ENCODE measurements at regions not wholly inside any gene's neighbourhood (a gene's known extent, or its start where the extent isn't known, plus 50 kb on each side); places are given as distances from the start of the nearest gene placed in this dataset.

DNA sequence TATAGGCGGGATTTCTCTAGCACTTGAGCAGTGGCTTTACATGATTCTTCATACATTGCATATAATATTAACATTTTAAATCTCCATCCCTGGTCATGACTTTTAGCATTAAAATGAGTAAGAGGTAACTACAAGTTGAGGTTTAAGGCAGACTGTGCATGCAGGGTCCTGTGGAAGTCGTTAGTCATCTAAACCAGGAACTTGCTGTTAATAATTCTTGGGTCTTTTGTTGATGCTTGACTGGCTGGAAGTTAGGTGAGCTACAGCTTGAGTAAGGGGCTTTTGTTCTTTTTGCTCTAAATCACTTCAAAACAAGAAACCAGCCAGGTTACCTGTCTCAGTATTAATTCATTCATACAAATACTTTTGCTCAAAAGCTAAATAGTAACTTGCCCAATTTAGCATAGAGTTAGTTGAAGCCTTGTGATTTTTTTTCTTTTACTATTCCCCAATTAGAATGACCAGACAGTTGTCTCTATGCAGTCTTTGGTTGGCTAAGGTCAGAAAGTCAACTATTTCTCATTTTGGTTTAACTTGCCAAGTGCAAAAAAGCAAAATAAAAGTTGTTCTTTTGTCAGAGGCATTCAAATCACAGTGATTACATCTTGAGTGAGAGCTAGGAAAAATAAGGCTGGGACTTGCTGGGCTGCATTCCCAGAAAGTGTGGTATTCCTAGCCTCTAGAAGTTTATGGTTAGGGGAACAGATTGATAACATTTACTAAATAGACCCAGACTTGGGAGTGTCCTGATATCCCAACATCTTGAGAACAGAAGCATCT, 516.9 kb downstream of the PDHA2 start:
- no peak for TF ChIP-seq CTCF (IDR thresholded peaks at IDR 0.05; ENCODE audit: poor library complexity)
- no peak for TF ChIP-seq EZH2 (IDR thresholded peaks at IDR 0.05; ENCODE audit: borderline replicate concordance)
- TF ChIP-seq EZH2phosphoT487 (IDR thresholded peaks at IDR 0.05; ENCODE audit: low read depth, severe bottlenecking, unreplicated experiment): no peak
